Sciatic nerve (tissue), 2 donors: ENCODE measurements at regions not wholly inside any gene's neighbourhood (a gene's known extent, or its start where the extent isn't known, plus 50 kb on each side); places are given as distances from the start of the nearest gene placed in this dataset.

Experiments used
- ATAC-seq: fragments of 200-7000 bp; cut with Tn5 transposase; one replicate; pipeline ENCODE4 v1.9.1; 2020; ENCODE audit warnings: mild to moderate bottlenecking, moderate library complexity
- DNase-seq: peaks from one replicate; pipeline ENCODE4 v3.0.0-alpha.2; 2020; ENCODE audit warnings: low spot score
- intact Hi-C: fragments of 100-400 bp; cut with DNase I; formaldehyde crosslinking; loops from one replicate; pipeline ENCODE4 v1.14.2; 2022
- donor health status: DM: no; HTN: no; CAD: no.
- donor health status: DM: no; HTN: no; CAD: no.

DNA sequence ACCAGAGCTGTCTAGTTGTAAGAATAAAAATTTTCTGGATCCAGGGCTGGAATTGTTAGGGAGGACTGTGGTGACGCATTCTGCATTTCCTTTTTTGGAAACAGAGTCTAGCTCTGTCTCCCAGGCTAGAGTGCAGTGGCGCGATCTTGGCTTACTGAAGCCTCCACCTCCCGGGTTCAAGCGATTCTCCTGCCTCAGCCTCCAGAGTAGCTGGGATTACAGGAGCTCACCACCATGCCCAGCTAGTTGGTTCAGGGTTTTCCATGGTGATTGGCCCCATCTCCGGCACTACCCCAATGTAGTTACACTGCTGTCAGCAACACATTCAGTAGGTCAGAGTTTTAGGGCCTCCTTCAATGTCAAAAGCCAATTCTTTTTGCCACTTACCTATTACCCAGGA lies 58.6 kb upstream of the RNF152 start:
- no peak for ATAC-seq
- intact Hi-C loops, result no loop called here

DNA sequence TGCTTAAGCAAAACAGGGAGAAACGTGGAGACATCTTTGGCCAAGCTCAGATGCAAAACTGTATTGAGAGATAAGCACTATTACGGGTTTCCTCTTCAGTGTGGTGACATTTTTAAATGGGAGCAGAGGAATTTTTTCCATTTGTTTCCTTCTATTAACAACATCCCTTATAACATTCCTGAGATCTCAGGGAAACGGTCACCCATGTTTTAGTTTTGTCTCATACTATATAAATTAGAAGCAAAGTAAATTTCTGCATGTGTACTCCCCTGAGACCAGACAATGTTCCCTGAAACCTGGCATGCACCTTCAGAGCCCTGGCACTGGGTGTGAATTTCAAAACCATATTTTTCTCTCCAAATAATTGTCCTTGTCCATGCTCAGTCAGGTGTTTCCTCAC lies 57.6 kb upstream of the RNF152 start:
- ATAC-seq (no peak), DNase-seq (no peak)
- intact Hi-C loops, result no loop called here

More for the DNA sequence above, 58.6 kb upstream of the RNF152 start:
- DNase-seq, result no peak

DNA sequence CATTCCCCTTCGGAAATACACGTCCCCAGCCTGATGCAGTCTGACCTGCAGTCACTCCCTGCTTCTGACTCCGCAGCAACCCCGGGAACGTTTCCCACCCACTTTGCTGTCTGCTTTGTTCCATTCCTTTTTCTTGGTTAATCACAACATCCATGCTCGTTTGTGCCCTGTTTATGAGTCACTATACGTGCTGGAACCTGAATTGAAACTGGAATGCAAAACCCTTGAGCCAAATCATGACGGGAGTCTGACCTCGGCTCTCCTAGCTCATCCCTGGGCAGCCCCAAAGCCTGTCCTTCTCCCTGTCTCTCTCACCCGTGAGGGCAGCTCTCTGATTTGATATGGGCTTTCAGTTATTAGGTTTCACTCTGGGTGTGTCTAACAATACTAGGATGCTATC lies 57.1 kb upstream of the RNF152 start:
- intact Hi-C loops, result no loop called here
- DNase-seq (no peak), ATAC-seq (no peak)

DNA sequence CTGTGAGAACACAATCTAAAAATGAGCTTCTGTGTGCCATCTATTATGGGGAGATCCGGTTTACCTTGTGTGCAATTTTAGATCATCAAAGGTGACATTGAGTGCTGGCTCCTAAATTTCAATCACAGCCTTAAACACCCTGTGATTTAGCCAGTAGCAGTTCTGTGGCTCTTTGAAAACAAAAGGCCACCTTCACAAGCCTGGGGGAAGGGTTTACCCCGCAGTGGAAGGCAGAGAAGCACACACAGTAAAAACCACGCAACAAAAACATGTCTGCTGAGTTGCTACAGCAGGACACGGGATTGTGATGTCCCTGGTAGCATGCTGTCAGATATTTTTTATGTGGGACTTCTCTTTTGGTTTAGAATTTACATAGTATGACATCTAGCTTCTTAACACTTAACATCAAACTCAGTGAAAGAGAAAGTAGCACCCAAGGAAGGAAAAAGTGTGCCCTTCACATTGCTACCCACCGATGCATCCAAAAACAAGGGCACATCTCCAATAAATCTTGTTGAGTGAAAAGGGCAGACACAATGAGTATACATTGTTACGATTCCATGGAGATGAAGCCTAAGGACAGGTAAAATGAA lies 56.1 kb upstream of the RNF152 start:
- intact Hi-C loops, result no loop called here
- ATAC-seq (no peak), DNase-seq (no peak)

DNA sequence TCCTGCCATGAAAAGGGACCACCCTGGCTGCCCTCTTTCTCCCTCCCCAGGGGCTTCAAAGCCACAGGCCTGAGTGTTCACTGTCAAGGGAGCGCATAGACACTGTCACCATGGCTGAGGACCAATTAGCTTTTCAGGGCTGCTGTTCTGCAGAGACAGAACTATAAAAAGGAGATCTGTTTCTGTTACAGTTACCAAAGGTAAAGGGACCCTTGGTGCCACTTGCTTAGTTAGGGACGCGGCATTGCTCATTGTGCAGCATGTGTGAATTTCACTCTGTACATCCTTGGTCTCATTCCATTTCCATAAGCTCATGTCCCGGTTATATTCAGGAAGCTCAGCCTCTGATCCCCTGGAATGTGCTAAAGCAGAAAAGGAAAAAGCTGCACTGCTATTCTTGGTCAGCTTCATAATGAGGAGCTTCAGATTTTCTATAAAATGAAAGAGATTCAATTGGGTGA lies 55.5 kb upstream of the RNF152 start:
- intact Hi-C loops, result no loop called here
- DNase-seq (no peak), ATAC-seq (no peak)

DNA sequence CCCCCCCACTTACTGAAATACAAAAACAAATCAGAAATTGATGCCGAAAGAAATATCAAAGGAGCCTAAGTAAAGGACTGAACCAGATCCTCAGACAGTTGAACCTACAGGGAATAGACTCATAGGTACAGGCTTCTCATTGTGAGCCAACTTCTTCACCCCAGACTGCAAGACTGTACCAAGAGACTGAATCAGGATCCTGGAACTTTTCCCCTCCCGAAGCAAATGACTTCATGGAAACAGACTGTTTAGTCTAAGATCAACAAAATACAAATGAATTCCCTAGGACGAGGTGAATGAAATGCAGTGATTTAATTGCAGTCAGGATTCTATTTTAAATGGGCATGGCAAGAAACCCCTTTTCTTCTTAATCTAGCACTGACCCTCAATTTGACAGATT lies 53.6 kb upstream of the RNF152 start:
- intact Hi-C loops, result no loop called here
- ATAC-seq (no peak), DNase-seq (no peak)

- DNase-seq, result no peak
- intact Hi-C loops, result no loop called here
- ATAC-seq, result no peak
Observed at GRCh38 chr18:61943175-61943964, 50.6 kb upstream of the RNF152 start.
